HEK293T (cell line): ENCODE measurements at regions not wholly inside any gene's neighbourhood (a gene's known extent, or its start where the extent isn't known, plus 50 kb on each side); places are given as distances from the start of the nearest gene placed in this dataset.
A peak's percentile ranks its signal among the peaks of the same experiment; 100 is the strongest.

Source experiments
- BHLHE40 ChIP-seq: fragments of 450-650 bp; IDR thresholded peaks from 2 replicates; pipeline ENCODE4 v1.6.1; 2016; ENCODE audit warnings: mild to moderate bottlenecking, moderate library complexity, borderline replicate concordance
- ELF4 ChIP-seq: fragments of 450-650 bp; IDR thresholded peaks from 2 replicates; pipeline ENCODE4 v1.6.1; 2017; ENCODE audit warnings: antibody characterized with exemption
- FOXK2 ChIP-seq: fragments of 450-650 bp; IDR thresholded peaks from 2 replicates; pipeline ENCODE4 v1.6.1; 2016; ENCODE audit warnings: mild to moderate bottlenecking
- HDGF ChIP-seq: fragments of 450-650 bp; IDR thresholded peaks from 2 replicates; pipeline ENCODE4 v1.6.1; 2017; ENCODE audit warnings: antibody characterized with exemption, borderline replicate concordance
- PKNOX1 ChIP-seq: fragments of 450-650 bp; IDR thresholded peaks from 2 replicates; pipeline ENCODE4 v1.6.1; 2016
- SUZ12 ChIP-seq: fragments of 450-650 bp; IDR thresholded peaks from 2 replicates; pipeline ENCODE4 v1.6.1; 2016; ENCODE audit warnings: mild to moderate bottlenecking

- TF ChIP-seq BHLHE40 (no peak), HDGF (no peak), ELF4 (no peak), PKNOX1 (peak; percentile 79), FOXK2 (no peak), SUZ12 (no peak)
Measured at GRCh38 chr3:44146073-44146472, 95.6 kb upstream of the TOPAZ1 start.
